ENCODE measurements at regions not wholly inside any gene's neighbourhood (a gene's known extent, or its start where the extent isn't known, plus 50 kb on each side); places are given as distances from the start of the nearest gene placed in this dataset.

- Mint-ChIP-seq H3K27ac (no peak overlapping the region), H3K4me1 (no peaks in the 10 kb centered on the region), H3K27me3 (ENCODE audit: low read depth in 3 of 3) (peaks cover under 1 to 3% (median 2%) of the 10 kb centered on the region in 3 donors), H3K9me3 (peaks cover 0 to 4% (median 0%) of the 10 kb centered on the region in 7 donors), H3K36me3 (no peaks in the 10 kb centered on the region), H3K4me3 (no peak overlapping the region)
- no peaks in the 10 kb centered on the region for H3K4me1 ChIP-seq (ENCODE audit: control insufficient read depth in 1 of 2, insufficient read depth in 2 of 2, low read length in 2 of 2)
- H3K4me3 ChIP-seq (replicated peaks in 1 of 3; ENCODE audit: low read depth in 2 of 3, low read length in 3 of 3), result no peak overlapping the region
- 95% methylated on average over 5 of the region's 6 CpGs for WGBS (ENCODE audit: insufficient coverage)
- H3K79me2 ChIP-seq (ENCODE audit: insufficient read depth, low read length), result no peaks in the 10 kb centered on the region
- no peak overlapping the region for H2AFZ ChIP-seq (ENCODE audit: insufficient read depth, low read depth, low read length, poor library complexity, severe bottlenecking)
- no peak overlapping the region for H3K4me2 ChIP-seq (replicated peaks; ENCODE audit: extremely low read depth, low read length, poor library complexity, severe bottlenecking)
- no peaks in the 10 kb centered on the region for H4K20me1 ChIP-seq (ENCODE audit: insufficient read depth, low read length)
- H3K9me3 ChIP-seq (replicated peaks in 1 of 2; ENCODE audit: control insufficient read depth in 1 of 2, insufficient read depth in 1 of 2, low read length in 2 of 2), result no peaks in the 10 kb centered on the region
- H3K27ac ChIP-seq (ENCODE audit: low read depth in 1 of 2, low read length in 2 of 2), result no peak overlapping the region
- no peak overlapping the region for H3K9ac ChIP-seq (ENCODE audit: insufficient read depth, low read length, poor library complexity, severe bottlenecking)
- no peak for DNase-seq
- TF ChIP-seq CTCF (IDR thresholded peaks at IDR 0.05), result no peak
- intact Hi-C loops (cut with micrococcal nuclease), result no loop called here
- no peaks in the 10 kb centered on the region for H3K27me3 ChIP-seq (ENCODE audit: control insufficient read depth in 2 of 2, insufficient read depth in 2 of 2, low read length in 2 of 2)
- no peaks in the 10 kb centered on the region for H3K36me3 ChIP-seq (replicated peaks in 1 of 2; ENCODE audit: control insufficient read depth in 1 of 2, insufficient read depth in 2 of 2, low read length in 2 of 2)
These were observed 109.4 kb upstream of the POU3F3 start for GRCh38 chr2:104744537-104744936.

- no peak overlapping the region for H2AFZ ChIP-seq (ENCODE audit: insufficient read depth, low read depth, low read length, poor library complexity, severe bottlenecking)
- no peaks in the 10 kb centered on the region for H3K36me3 ChIP-seq (replicated peaks in 1 of 2; ENCODE audit: control insufficient read depth in 1 of 2, insufficient read depth in 2 of 2, low read length in 2 of 2)
- over 99% methylated on average over 9 of the region's 13 CpGs for WGBS (ENCODE audit: insufficient coverage)
- no peaks in the 10 kb centered on the region for H3K27me3 ChIP-seq (ENCODE audit: control insufficient read depth in 2 of 2, insufficient read depth in 2 of 2, low read length in 2 of 2)
- no peaks in the 10 kb centered on the region for H3K79me2 ChIP-seq (ENCODE audit: insufficient read depth, low read length)
- H3K9me3 ChIP-seq (replicated peaks in 1 of 2; ENCODE audit: control insufficient read depth in 1 of 2, insufficient read depth in 1 of 2, low read length in 2 of 2), result no peaks in the 10 kb centered on the region
- no peak overlapping the region for H3K4me3 Mint-ChIP-seq
- H3K36me3 Mint-ChIP-seq, result no peaks in the 10 kb centered on the region
- H3K4me3 ChIP-seq (replicated peaks in 1 of 3; ENCODE audit: low read depth in 2 of 3, low read length in 3 of 3), result no peak overlapping the region
- H3K4me1 ChIP-seq (ENCODE audit: control insufficient read depth in 1 of 2, insufficient read depth in 2 of 2, low read length in 2 of 2), result no peaks in the 10 kb centered on the region
- no peak overlapping the region for H3K9ac ChIP-seq (ENCODE audit: insufficient read depth, low read length, poor library complexity, severe bottlenecking)
- no peaks in the 10 kb centered on the region for H3K4me1 Mint-ChIP-seq
- H3K4me2 ChIP-seq (replicated peaks; ENCODE audit: extremely low read depth, low read length, poor library complexity, severe bottlenecking), result no peak overlapping the region
- no peak overlapping the region for H3K27ac ChIP-seq (ENCODE audit: low read depth in 1 of 2, low read length in 2 of 2)
- H3K9me3 Mint-ChIP-seq, result peaks cover 0 to 4% (median 0%) of the 10 kb centered on the region in 7 donors
- intact Hi-C loops (cut with micrococcal nuclease), result no loop called here
- peaks cover 3 to 6% (median 5%) of the 10 kb centered on the region in 3 donors for H3K27me3 Mint-ChIP-seq (ENCODE audit: low read depth in 3 of 3)
- no peaks in the 10 kb centered on the region for H4K20me1 ChIP-seq (ENCODE audit: insufficient read depth, low read length)
- no peak for TF ChIP-seq CTCF (IDR thresholded peaks at IDR 0.05)
- no peak overlapping the region for H3K27ac Mint-ChIP-seq
- no peak for DNase-seq
These were observed 108.1 kb upstream of the POU3F3 start for GRCh38 chr2:104745846-104746245.
